Activated CD8-positive, alpha-beta memory T cell treated with anti-CD3 and anti-CD28 coated beads, Interleukin-2, amount 50 U/mL, for 1 hour (primary cell): ENCODE measurements at regions not wholly inside any gene's neighbourhood (a gene's known extent, or its start where the extent isn't known, plus 50 kb on each side); places are given as distances from the start of the nearest gene placed in this dataset.

Experiments used
- DNase-seq: peaks from one replicate; pipeline ENCODE4 v3.0.0-alpha.2; 2020; ENCODE audit errors: extremely low read depth

DNA sequence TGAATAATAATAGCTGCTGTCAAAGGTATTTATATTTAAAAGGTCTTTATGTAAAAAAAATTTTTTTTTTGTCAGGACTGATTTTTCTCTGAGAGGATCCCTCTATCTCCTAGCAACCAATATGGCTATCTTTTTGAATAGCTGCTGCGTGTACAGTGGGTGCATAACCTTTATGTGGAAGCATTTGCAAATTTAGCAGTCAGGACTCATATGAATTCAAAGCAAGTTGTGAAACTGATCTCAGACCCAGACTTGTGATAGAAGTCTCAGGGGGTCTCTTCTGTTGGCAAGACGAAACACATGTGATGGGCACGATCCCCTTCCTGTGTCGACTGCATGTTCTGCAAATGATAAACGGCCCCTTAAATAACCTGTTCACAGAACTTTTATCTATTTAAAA lies 114.1 kb upstream of the ARGLU1 start:
- DNase-seq: no peak

DNA sequence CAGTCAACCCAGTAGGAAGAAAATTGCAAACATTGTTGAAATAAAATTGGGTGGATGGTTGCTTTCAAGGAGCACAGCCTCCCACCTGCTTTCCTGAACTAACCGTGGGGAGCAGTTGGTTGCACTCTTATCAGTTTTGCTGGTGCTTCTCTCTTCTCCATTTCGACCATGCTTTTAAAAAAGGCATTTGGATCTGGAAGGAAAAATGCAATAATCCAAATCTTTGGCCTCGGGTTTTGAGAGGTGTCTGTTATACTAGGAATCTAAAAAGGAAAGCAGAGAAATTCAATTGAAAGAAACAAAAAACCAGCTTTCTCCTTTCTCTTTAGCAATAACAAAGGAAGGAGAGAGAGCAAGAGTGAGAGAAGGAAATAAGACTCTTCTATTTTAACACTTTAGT lies 113.6 kb upstream of the ARGLU1 start:
- no peak for DNase-seq

DNA sequence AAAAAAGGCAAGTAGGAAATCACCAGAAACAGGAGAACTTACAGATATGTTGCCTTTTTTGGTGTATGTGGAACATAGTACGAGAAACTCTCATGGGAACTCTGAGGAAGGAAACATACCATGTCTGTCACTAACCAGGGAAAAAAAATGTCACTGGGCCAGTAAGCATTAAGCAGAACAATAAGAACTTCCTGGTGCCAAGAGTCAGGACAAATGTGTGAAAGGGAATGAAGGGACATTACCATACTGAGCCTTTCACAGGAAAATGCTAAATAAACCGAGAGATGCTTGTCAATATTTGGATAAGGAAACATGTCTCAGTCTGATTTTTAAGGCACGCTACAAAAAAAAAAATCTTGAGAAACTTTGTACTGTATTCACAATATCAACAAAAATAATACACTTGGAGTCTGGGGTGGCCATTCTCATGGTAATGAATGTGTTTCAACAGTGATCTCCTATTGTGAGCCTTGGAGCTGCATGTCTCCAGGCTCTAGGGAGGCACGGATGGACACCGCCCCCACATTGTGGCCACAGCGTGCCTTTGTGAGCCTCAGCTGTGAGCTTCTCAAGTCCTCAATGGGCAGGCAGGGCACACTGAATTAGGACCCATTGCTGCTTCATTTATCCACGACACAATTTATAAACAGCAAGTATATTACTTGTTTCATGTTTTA lies 113.0 kb upstream of the ARGLU1 start:
- no peak for DNase-seq

DNA sequence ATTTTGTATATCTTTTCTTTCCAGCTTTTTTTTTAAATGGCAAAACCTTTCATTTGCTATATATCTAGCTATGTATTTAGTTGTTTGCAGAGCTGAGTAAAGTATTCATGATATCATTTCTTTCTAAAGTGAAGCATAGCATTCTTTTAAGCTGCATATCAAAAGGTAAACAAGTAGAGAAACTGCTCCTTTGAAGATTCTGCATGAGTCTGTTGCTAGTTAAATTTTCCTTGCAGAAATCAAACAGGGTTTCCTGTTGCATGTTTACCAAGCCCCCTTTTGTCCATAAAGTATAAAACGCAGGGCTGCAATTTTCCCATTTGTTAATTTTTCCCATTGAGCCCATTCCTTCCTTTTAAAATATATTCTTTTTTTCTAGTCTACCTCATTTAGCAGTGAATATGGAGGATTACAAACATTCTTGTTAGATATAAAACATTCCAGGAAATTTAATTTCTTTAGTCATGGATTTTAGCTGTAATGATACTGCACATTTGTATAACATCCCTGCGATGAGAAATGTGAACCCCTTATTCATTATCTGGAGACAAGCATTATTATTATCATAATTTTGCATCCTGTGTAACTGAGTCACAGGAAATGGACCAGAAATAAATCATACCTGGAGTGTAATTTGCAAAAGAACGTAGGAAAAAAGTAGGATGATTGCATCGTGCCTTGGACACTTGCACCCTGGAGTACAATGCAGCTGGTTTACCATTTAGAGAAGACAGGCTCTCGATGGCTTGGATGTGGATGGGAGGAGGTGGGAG lies 110.9 kb upstream of the ARGLU1 start:
- no peak for DNase-seq

DNA sequence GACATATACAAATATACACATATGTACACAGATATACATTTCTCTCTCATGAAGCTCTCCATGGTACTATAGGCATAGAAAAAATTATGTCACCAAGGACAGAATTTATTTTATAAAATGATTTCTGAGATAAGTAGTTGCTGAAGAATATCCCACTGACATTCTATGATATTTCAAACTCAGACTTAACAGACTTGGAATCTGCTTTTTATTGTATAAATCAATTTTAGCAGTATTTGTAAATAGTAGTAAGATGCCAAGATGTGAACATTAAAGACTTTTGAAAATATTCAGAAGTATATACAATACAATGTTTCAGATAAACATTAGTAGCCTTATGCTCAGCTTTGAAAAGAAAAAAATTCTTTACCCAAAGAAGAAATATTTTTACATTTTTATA lies 107.4 kb upstream of the ARGLU1 start:
- DNase-seq: no peak

DNA sequence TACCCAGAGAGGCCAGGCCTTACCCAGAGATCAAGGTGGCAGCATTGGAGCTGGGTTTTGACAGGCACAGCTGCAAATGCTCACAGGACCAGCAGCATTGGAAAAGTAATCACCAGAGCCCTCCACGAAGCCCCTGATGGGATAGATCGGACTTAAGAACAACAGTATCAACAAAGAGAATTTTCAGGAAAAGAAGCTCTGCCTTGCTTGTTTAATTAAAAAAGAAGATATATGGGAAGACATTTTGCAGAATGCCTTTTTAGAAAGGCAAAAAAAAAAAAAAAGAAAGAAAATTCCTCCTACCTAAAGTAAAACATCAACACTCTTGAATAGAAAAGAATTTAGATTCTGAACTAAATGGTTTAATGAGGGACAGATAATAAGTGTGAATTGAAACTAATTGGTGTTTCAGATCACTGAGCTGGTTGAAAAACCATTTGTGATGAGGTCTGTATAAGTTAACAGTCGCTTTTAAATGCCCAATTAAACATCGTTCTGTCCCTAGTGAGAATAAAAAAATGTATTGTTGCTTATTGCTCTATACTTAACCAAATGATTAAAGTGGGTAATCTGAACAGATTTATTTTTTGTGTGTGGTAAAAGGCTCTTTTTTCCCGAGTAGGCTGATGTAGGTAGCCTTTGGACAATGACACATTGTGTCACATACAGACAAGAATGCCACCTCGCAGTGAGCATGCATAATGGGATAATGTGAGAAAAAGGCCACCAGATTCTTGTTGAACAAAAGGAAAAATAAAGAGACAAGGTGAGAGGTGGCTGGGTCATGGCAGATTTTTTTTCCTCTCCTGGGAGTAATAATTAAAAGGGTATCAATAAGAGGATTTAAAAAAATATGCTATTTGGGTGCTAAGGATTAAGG lies 93.0 kb upstream of the ARGLU1 start:
- no peak for DNase-seq

DNA sequence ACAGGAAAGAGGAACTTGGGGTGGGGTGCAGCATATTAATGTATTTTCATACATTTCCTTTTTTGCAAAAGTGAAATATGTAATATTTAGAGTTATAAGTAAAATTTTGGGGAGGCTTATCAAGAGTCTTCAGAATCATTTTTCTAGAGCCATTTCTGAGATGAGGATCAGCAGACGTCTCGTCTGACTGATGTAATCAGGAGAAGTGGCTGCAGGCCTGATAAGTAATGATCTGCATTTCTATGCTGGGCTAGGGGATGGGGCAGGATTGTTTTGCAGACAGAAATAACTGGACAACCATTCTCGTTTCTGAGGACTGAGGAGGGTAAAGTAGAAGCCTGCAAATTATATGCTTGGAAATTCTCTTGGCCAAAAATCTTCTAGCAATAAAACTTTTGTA lies 89.2 kb upstream of the ARGLU1 start:
- DNase-seq: no peak

DNA sequence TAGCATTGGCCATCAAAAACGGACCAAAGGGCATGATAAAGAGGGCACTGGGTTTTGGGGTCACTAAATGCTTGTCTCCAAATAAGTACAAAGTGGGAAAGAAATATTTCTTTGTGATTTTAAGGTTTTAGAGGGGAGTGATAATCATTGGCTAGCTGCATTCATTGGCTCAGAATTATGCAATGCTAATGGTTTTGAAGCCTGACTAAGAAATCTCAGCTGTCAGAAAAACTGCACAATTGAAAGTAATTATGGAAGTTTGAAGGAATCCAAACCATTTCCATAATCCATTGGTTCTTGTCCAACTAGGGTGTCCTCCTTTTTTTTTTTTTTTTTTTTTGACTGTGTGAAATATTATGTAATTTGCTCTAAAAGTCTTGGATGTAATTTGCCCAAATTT lies 88.2 kb upstream of the ARGLU1 start:
- no peak for DNase-seq

DNA sequence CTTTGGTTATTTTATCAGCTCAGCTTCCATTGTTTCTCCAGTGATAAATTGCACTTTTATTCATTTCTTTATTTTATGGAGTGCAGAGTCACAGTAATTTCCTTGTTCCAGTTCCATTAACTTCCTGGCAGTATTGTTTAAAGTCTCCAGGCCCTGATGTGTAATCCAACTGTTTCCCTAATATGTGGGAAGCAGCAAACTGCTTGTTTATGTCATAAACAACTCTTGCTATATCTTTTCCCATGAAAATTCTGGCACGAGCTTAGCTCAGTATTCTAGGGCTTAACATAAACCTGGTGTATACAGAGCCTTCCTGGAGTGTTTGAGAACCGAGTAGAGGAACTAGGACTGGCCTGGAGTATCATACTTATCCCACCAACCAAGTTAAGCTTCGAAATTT lies 83.5 kb upstream of the ARGLU1 start:
- no peak for DNase-seq

DNA sequence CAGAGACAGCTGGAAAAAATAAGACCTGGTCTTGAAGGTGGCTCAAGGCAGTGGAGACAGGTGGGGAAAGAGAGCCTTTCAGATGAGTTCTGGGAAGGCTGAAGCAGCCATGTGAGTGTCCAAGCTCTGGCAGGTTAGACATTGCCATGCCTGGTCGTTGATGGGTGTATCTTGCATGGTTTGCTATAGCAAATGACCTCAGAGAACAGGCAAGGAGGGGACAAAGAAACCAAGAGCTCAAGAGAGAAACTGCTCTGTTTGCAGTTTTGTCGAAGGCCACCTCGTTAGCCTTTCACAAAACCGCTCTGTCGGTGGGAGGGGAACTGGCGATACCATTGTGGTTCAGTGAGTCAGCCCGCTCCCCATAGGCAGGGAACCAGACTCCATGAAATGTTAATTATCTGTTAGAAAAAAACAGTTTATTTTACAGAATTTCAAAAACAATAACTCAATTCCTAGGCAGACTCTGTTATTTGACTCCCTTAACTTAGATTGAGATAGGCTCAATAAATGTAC lies 82.8 kb upstream of the ARGLU1 start:
- no peak for DNase-seq

DNA sequence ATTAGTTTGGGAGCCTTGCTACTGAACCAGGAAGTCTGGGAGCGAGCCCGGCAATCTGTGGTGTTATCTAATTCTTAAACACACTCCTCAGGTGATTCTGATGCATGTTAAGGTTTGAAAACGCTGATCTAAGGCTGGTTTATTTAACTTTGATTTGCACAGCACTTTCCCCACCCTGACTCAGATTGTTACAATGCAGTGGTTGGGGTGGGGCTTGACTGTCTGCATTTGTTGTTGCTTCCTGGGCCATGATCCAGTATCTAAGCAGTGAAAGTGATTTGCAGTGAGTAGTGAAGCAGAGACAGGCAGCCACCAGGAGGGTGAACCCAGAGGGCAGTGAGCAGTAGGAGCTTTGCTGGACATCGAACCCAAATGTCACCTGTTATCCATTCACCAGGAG lies 81.6 kb upstream of the ARGLU1 start:
- no peak for DNase-seq

DNA sequence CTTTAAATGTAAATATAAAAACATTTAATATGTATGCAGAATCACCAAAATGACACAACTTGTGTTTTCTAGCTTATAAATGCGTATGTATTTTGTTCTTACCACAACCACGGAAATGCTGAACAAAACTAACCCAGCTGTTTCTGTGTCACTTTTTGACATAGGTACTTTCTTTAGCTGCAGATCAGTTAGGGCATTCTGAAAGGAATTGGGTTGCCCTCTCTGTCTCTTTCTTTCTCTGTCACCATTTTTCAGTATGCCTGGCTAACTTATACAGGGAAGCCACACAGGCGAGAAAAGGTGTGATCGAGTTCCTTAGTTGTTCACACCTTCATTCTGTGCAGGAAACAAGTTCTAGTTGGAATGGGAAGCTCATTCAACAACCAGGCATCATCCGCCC lies 72.6 kb upstream of the ARGLU1 start:
- DNase-seq: no peak

DNA sequence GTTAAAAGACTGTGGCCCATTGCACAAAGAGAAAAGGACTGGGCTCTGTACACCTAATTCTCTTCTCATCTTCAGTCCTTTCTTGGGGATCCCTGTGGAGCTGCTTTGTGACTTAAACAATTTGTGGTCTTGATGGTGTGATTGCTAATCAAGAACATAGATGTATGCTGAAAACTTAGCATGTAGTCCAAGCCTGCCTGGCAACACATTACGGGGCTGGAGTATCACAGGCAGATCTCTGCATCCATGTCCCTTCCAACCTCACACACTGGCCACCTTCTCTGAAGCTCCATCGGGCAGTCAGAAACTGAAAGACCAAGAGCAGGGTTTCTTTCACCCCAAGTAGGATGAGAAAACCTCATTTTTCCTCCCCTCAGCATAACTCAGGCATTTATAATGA lies 69.6 kb upstream of the ARGLU1 start:
- DNase-seq: no peak

DNA sequence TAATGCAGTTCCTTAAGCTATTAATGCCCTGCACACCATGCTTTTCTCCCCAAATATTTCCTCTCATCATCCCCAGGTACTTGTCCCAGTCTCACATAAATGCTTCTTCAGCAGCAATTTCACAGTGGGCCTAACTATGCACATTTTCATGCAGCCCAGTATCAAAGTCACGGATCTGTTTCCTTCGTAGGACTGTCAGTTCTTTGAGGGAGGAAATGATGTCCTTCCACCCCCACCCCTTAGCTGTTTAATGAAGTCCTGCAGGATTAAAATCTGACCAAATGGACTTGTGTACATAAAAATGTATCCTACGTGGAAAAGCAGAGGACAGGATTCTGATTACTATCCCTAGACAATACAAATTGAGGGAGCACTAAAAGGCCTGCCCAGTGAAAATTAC lies 68.6 kb upstream of the ARGLU1 start:
- no peak for DNase-seq

DNA sequence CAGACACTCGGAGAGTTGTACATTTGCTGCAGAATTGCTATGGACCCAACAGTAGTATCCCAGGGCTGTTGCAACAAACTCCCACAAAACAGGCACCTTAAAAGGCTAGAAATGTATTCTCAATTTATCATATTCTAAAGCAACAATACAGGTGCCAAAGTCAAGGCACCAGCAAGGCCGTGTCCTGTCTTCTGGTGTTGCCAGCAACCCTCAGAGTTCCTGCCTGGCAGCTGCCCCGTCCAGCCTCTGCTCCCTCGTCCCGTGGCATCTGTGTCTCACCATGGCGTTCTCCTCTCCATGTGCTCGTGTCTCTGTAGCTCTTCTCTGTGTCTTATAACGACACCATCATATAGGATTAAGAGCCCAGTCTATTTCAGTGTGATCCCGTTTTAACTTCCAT lies 67.7 kb upstream of the ARGLU1 start:
- DNase-seq: no peak

DNA sequence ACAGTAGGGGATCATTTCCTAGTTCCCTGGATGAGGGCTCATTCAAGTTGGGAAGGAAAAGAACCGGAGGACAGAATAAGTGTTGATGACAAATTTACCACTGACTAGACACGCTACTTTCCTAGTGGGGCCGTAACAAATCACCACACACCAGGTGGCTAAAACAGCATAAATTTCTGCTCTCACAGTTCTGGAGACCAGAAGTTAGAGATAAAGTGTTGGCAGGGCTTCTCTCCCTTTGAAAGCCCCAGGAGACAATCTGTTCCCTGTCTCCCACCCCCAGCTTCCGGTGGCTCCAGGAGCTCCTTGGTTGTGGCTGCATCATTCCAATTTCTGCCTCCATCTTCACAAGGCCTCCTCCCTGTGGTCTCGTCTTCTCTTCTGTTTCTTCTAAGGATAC lies 65.4 kb upstream of the ARGLU1 start:
- no peak for DNase-seq

DNA sequence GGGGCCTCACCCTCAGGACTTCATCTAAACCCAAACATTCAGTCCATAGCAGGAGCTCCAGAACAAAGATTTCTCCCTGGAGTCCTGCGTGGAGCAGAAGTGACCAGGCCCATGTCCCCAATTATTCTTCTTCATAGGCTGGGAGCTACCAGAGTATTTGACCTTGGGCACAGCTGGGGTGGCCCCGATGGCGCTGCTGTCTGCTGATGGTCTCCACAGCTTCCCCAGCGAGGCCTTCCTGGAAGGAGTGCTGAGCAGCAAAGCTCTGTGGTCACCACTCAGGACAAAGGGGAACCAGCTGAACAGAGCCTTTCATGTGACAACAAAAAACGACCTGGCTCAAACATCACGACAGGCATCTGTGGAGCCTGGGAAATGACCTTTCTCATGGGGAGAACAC lies 62.7 kb upstream of the ARGLU1 start:
- no peak for DNase-seq

DNA sequence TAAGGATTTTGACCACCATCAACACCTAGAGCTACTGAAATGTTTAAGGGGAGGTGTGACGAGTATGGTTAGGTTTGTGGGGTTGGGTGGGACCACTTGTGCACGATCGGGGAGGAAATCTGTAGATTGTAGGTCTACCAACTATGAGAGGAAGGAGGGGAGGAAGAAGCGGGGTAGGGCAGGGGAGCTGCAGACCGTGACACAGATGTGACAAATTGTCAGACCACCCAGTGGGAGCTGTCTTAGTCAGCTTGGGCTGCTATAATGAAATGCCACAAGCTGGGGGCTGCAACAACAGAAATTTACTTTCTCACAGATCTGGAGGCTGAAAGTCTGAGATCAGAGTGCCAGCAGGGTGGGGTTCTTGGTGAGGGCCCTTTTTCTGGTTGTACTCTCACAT lies 62.2 kb upstream of the ARGLU1 start:
- no peak for DNase-seq

DNA sequence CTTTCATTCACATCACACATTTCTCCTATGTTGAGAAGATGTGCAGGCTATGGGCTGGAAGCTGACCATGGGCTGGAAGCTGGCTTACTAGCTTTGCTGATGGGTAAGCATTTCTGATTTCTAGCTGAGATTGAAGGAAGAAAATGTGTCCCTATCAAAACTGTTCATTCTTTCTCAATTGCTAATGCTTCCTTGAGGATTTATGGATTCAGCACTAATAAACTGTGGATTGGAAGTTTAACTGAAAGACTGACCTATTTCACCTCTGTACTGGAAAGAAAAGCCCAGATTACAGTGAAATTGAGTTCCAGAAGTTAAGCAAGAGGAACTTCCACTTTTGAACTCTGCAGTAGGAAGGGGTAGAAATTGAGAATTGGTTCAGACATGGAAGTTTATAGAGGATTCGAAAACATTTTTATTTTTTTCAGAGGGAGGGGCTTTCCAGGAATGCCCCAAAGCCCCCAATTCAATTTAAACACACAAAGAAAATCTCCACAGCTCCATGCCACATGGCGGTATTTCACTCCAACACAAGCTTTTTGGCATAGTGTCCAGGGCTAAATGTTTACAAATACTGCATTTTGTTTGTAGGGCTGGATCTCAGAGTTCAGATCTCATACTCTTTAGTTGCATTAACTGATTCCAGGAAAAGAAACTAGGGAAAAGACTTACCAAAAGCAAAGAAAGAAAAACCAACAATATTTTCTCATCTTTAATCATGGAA lies 61.2 kb upstream of the ARGLU1 start:
- no peak for DNase-seq

DNA sequence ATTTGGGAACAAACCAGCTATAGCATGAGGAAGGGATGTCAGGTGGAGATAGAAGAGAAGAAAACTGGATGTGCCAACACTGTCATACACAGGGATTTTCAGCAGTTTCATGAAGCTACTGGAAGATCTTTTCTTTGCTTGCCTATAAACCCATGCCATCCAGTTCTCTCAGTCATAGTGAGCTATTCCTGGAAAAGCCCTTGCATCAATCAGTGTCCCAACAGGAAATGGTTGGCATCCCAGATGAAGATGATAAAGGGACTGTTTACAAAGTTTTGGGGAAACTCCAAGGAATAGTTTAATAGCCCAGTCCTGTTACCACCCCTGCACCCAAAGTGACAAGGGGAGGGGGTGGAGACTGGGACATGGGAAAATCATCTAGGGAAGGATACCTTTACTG lies 58.5 kb upstream of the ARGLU1 start:
- no peak for DNase-seq

DNA sequence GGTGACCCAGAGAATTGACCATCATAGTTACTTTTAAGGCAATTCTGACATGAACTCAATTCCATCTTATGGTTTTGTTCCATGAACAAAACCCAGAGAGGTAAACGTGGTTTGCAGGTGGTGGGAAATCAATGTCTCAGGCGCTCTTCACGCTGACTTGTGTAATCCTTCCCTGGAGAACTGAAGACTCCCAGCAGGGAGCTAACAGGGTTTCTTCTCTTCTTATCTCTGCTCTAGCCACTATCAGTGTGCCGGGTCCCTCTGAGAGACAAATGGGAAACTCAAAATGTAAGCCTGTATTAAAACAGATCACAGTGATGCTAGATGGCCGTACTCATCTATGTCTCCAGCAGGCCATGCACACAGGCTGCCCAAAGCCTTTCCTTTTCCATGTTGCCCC lies 57.6 kb upstream of the ARGLU1 start:
- no peak for DNase-seq
